B cell (primary cell): ENCODE measurements at regions not wholly inside any gene's neighbourhood (a gene's known extent, or its start where the extent isn't known, plus 50 kb on each side); places are given as distances from the start of the nearest gene placed in this dataset.

ENCODE experiments used
- ATAC-seq: fragments of 200-7000 bp; cut with Tn5 transposase; one replicate; pipeline ENCODE4 v1.10.0; 2021; ENCODE audit warnings: low read depth, mild to moderate bottlenecking, moderate number of reproducible peaks, moderate library complexity
- CTCF ChIA-PET: fragments of 350-600 bp; sonication (Branson Sonifier 250); formaldehyde crosslinking; loops from one replicate; lab custom pipeline; 2021; ENCODE audit warnings: antibody characterized with exemption, inconsistent platforms; lab: Charles Lee
- POLR2A ChIA-PET: fragments of 350-600 bp; sonication (Branson Sonifier 250); formaldehyde crosslinking; loops from one replicate; lab custom pipeline; 2021; ENCODE audit warnings: antibody characterized with exemption; lab: Charles Lee
- DNase-seq: peaks from one replicate; pipeline ENCODE4 v3.0.0; 2013
- H2AFZ ChIP-seq: 2 replicates; pipeline ENCODE4 v1.6.1; 2012; ENCODE audit warnings: mild to moderate bottlenecking, low read depth, low read length; ENCODE audit not compliant: insufficient read depth, poor library complexity, severe bottlenecking
- H3K27ac ChIP-seq, 2 donors: 1 replicate in 1 of 2; 2 replicates in 1 of 2; pipeline ENCODE4 v1.5.1; 2012 to 2013; ENCODE audit warnings: low read length in 2 of 2, mild to moderate bottlenecking in 2 of 2, moderate library complexity in 1 of 2
- H3K27me3 ChIP-seq, 4 experiments: fragments of 200-600 bp in 1 of 4; sonication (generic) in 1 of 4; replicated peaks in 1 of 4; 1 replicate in 2 of 4; 2 replicates in 2 of 4; pipeline versions ENCODE4 v1.6.1 to v1.7.0; 2013 to 2016; ENCODE audit warnings: low read length in 3 of 4, mild to moderate bottlenecking in 2 of 4, mixed read lengths in 1 of 4, moderate library complexity in 1 of 4; ENCODE audit not compliant: insufficient read depth in 4 of 4, control insufficient read depth in 3 of 4; ENCODE audit errors: control extremely low read depth in 1 of 4
- H3K36me3 ChIP-seq, 2 experiments: replicated peaks in 1 of 2; 1 replicate in 1 of 2; 2 replicates in 1 of 2; pipeline versions ENCODE4 v1.6.1 to v1.7.1; 2013; ENCODE audit warnings: low read length in 1 of 2; ENCODE audit not compliant: insufficient read depth in 2 of 2, control insufficient read depth in 1 of 2; ENCODE audit errors: control extremely low read depth in 1 of 2, extremely low read depth in 1 of 2
- H3K4me1 ChIP-seq, 2 donors: fragments of 200-600 bp in 1 of 2; sonication (generic) in 1 of 2; 1 replicate in 1 of 2; 2 replicates in 1 of 2; pipeline versions ENCODE4 v1.5.1 to v1.6.1; 2013 to 2017; ENCODE audit warnings: low read length in 2 of 2; ENCODE audit not compliant: control insufficient read depth in 2 of 2, insufficient read depth in 2 of 2
- H3K4me2 ChIP-seq: replicated peaks from 2 replicates; pipeline ENCODE3; 2012; ENCODE audit warnings: mild to moderate bottlenecking, low read depth, low read length; ENCODE audit not compliant: poor library complexity, severe bottlenecking
- H3K4me3 ChIP-seq, 5 experiments: fragments of 200-600 bp in 1 of 5; sonication (generic) in 1 of 5; 1 replicate in 3 of 5; 2 replicates in 2 of 5; pipeline versions ENCODE4 v1.5.1 to v1.7.0; 2011 to 2016; ENCODE audit warnings: low read length in 4 of 5, mild to moderate bottlenecking in 4 of 5, low read depth in 2 of 5, control low read depth in 1 of 5, moderate library complexity in 1 of 5; ENCODE audit not compliant: insufficient read depth in 1 of 5; ENCODE audit errors: control extremely low read depth in 1 of 5, extremely low read depth in 1 of 5
- H3K79me2 ChIP-seq: fragments of 200-600 bp; sonication (generic); one replicate; pipeline ENCODE4 v1.6.0; 2016; ENCODE audit warnings: low read length; ENCODE audit not compliant: control insufficient read depth, insufficient read depth
- H3K9ac ChIP-seq: fragments of 200-600 bp; sonication (generic); 2 replicates; pipeline ENCODE4 v1.6.1; 2017; ENCODE audit warnings: mild to moderate bottlenecking, low read length, moderate library complexity
- H3K9me3 ChIP-seq, 3 donors: one replicate each; pipeline versions ENCODE4 v1.6.1 to v1.7.1; 2013; ENCODE audit warnings: low read length in 2 of 3; ENCODE audit not compliant: control insufficient read depth in 2 of 3, insufficient read depth in 1 of 3; ENCODE audit errors: control extremely low read depth in 1 of 3
- H4K20me1 ChIP-seq: 2 replicates; pipeline ENCODE4 v1.6.0; 2012; ENCODE audit warnings: mild to moderate bottlenecking, low read length; ENCODE audit not compliant: insufficient read depth, control insufficient read depth, poor library complexity, severe bottlenecking
- H3K27ac Mint-ChIP-seq: one replicate; pipeline ENCODE4 v1.8.0; 2021; ENCODE audit warnings: mixed read lengths
- H3K27me3 Mint-ChIP-seq: one replicate; pipeline ENCODE4 v1.8.0; 2021; ENCODE audit warnings: mixed read lengths
- H3K4me1 Mint-ChIP-seq: one replicate; pipeline ENCODE4 v1.8.0; 2021; ENCODE audit warnings: mixed read lengths
- H3K4me3 Mint-ChIP-seq: one replicate; pipeline ENCODE4 v1.8.0; 2021; ENCODE audit warnings: mixed read lengths
- H3K9me3 Mint-ChIP-seq: one replicate; pipeline ENCODE4 v1.8.0; 2022; ENCODE audit warnings: mixed read lengths; ENCODE audit not compliant: insufficient read depth
- EZH2 ChIP-seq: IDR thresholded peaks from 2 replicates; pipeline ENCODE4 v1.6.1; 2012; ENCODE audit warnings: borderline replicate concordance, low read depth, mild to moderate bottlenecking, moderate library complexity, low read length; ENCODE audit not compliant: insufficient read depth, poor library complexity, severe bottlenecking
- WGBS: methylation state at CpG from one replicate; pipeline ENCODE4 v1.1.5; 2013; ENCODE audit warnings: missing lambda C conversion rate; ENCODE audit not compliant: insufficient coverage; 5-methylcytosine and 5-hydroxymethylcytosine counted together
- intact Hi-C: fragments of 100-400 bp; cut with micrococcal nuclease; formaldehyde crosslinking; loops from one replicate; pipeline ENCODE4 v1.10.0; 2022
- TF ChIP-seq, protein P1 (sequence below): fragments of 200-600 bp; IDR thresholded peaks from one replicate; pipeline ENCODE4 v1.8.0; 2022; ENCODE audit warnings: antibody characterized with exemption, mild to moderate bottlenecking

DNA sequence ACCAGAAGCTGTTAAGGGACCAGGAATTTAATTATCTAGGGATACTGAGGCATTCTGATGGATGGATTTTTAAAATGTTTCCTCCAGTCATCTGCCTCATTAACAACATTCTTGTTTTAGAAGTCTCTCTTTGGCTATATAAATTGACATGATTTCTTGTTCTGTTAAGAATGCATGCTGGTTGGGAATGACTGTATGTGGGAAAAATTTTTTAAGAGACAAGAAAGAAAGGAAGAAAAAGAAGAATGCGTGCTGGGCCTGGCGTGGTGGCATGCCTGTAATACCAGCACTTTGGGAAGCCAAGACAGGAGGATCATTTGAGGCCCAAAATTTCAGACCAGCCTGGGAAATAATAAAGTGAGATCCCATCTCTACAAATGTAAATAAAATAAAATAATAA lies 203.6 kb downstream of the GJA1 start:
- H3K9ac ChIP-seq = no peak overlapping the region
- H4K20me1 ChIP-seq = no peaks in the 10 kb centered on the region
- H3K36me3 ChIP-seq = no peaks in the 10 kb centered on the region
- CTCF ChIA-PET = no interaction called here
- ATAC-seq (no peak), DNase-seq (no peak)
- no peaks in the 10 kb centered on the region for H3K27me3 ChIP-seq
- no peak overlapping the region for H2AFZ ChIP-seq
- no CpG with 5 or more reads among the region's 2 CpGs for WGBS
- intact Hi-C loops = no loop called here
- Mint-ChIP-seq H3K4me1 (no peaks in the 10 kb centered on the region), H3K9me3 (peaks cover 2% of the 10 kb centered on the region), H3K27me3 (no peaks in the 10 kb centered on the region), H3K4me3 (no peak overlapping the region), H3K27ac (no peak overlapping the region)
- no peak overlapping the region for H3K4me2 ChIP-seq
- no peaks in the 10 kb centered on the region for H3K79me2 ChIP-seq
- no peaks in the 10 kb centered on the region for H3K4me1 ChIP-seq
- H3K9me3 ChIP-seq = no peaks in the 10 kb centered on the region
- no peak for TF ChIP-seq EZH2
- TF ChIP-seq, protein P1, sequence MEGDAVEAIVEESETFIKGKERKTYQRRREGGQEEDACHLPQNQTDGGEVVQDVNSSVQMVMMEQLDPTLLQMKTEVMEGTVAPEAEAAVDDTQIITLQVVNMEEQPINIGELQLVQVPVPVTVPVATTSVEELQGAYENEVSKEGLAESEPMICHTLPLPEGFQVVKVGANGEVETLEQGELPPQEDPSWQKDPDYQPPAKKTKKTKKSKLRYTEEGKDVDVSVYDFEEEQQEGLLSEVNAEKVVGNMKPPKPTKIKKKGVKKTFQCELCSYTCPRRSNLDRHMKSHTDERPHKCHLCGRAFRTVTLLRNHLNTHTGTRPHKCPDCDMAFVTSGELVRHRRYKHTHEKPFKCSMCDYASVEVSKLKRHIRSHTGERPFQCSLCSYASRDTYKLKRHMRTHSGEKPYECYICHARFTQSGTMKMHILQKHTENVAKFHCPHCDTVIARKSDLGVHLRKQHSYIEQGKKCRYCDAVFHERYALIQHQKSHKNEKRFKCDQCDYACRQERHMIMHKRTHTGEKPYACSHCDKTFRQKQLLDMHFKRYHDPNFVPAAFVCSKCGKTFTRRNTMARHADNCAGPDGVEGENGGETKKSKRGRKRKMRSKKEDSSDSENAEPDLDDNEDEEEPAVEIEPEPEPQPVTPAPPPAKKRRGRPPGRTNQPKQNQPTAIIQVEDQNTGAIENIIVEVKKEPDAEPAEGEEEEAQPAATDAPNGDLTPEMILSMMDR = no peak
- no peak overlapping the region for H3K4me3 ChIP-seq
- no peak overlapping the region for H3K27ac ChIP-seq
- POLR2A ChIA-PET = no interaction called here

DNA sequence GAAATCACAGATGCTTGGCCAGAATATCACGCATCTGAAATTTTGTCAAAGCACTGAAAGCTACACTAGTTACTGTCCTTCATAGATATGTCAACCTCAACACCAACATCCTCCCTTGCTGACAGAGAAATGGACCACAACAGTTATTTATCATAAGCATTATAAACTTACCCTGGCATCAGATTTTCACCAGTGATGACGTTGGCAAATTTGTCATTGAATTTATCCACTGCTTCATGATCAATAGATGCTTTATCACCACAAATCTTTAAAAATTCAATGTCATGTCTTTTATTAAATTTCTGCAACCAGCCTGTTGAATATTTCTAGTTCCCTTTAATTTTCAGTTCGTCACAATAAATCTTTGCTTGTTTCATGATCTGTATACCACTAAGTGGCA lies 205.7 kb downstream of the GJA1 start:
- H3K79me2 ChIP-seq = no peaks in the 10 kb centered on the region
- peaks cover 2% of the 10 kb centered on the region for H3K9me3 Mint-ChIP-seq
- TF ChIP-seq, protein P1 = no peak
- no peak for TF ChIP-seq EZH2
- POLR2A ChIA-PET = no interaction called here
- no peak overlapping the region for H3K4me2 ChIP-seq
- no peaks in the 10 kb centered on the region for H3K4me1 ChIP-seq
- no peak overlapping the region for H3K4me3 ChIP-seq
- no peaks in the 10 kb centered on the region for H4K20me1 ChIP-seq
- no peaks in the 10 kb centered on the region for H3K4me1 Mint-ChIP-seq
- no peak overlapping the region for H3K27ac Mint-ChIP-seq
- H3K27me3 ChIP-seq = no peaks in the 10 kb centered on the region
- H3K9ac ChIP-seq = no peak overlapping the region
- CTCF ChIA-PET = no interaction called here
- DNase-seq (no peak), ATAC-seq (no peak)
- 100% methylated on average over 1 of the region's 3 CpGs for WGBS
- no peaks in the 10 kb centered on the region for H3K27me3 Mint-ChIP-seq
- H3K27ac ChIP-seq = no peak overlapping the region
- no peak overlapping the region for H2AFZ ChIP-seq
- no peak overlapping the region for H3K4me3 Mint-ChIP-seq
- H3K9me3 ChIP-seq = no peaks in the 10 kb centered on the region
- intact Hi-C loops = no loop called here
- no peaks in the 10 kb centered on the region for H3K36me3 ChIP-seq
